ENCODE measurements at regions not wholly inside any gene's neighbourhood (a gene's known extent, or its start where the extent isn't known, plus 50 kb on each side); places are given as distances from the start of the nearest gene placed in this dataset.

DNA sequence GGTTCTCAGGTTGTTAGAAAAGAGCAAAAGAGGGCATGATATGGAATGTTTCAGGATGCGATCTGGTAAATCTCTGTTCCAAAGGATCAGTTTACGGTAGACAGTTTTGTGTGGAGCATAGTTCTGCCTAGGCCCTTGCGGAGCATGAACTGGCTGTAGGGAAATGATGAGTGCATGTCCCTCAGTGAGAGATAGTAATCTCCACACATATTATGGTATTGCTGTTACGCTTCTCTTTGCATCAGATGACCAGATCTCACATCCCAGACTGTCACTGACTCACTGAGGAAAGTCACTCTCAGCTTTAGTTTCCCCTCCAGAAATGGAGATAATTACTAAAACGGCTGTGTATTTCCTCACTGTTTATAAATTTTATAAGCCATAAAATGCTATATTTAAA lies 836.0 kb downstream of the JRKL start:
- Mint-ChIP-seq H3K27me3 (no peaks in the 10 kb centered on the region), H3K4me1 (no peaks in the 10 kb centered on the region), H3K4me3 (no peak overlapping the region), H3K27ac (no peak overlapping the region), H3K9me3 (ENCODE audit: insufficient read depth) (no peaks in the 10 kb centered on the region)
- Histone ChIP-seq H2AFZ (ENCODE audit: insufficient read depth, low read depth, low read length, poor library complexity, severe bottlenecking) (no peak overlapping the region), H3K36me3 (replicated peaks in 1 of 2; ENCODE audit: control extremely low read depth in 1 of 2, control insufficient read depth in 1 of 2, extremely low read depth in 1 of 2, insufficient read depth in 2 of 2, low read length in 1 of 2) (no peaks in the 10 kb centered on the region), H3K4me3 (ENCODE audit: control extremely low read depth in 1 of 5, extremely low read depth in 1 of 5, insufficient read depth in 1 of 5, low read depth in 2 of 5, low read length in 4 of 5) (no peak overlapping the region), H4K20me1 (ENCODE audit: control insufficient read depth, insufficient read depth, low read length, poor library complexity, severe bottlenecking) (no peaks in the 10 kb centered on the region), H3K9me3 (ENCODE audit: control extremely low read depth in 1 of 3, control insufficient read depth in 2 of 3, insufficient read depth in 1 of 3, low read length in 2 of 3) (peaks cover 0 to 3% (median 0%) of the 10 kb centered on the region in 3 donors), H3K4me1 (ENCODE audit: control insufficient read depth in 2 of 2, insufficient read depth in 2 of 2, low read length in 2 of 2) (no peaks in the 10 kb centered on the region), H3K79me2 (ENCODE audit: control insufficient read depth, insufficient read depth, low read length) (no peaks in the 10 kb centered on the region), H3K9ac (ENCODE audit: low read length) (no peak overlapping the region), H3K27me3 (replicated peaks in 1 of 4; ENCODE audit: control extremely low read depth in 1 of 4, control insufficient read depth in 3 of 4, insufficient read depth in 4 of 4, low read length in 3 of 4) (no peaks in the 10 kb centered on the region), H3K27ac (ENCODE audit: low read length in 2 of 2) (no peak overlapping the region), H3K4me2 (replicated peaks; ENCODE audit: low read depth, low read length, poor library complexity, severe bottlenecking) (no peak overlapping the region)
- ATAC-seq (ENCODE audit: low read depth) (no peak), DNase-seq (no peak)
- ChIA-PET POLR2A (no interaction called here), CTCF (no interaction called here)
- WGBS (ENCODE audit: insufficient coverage), result 100% methylated on average over 1 of the region's 5 CpGs
- intact Hi-C loops (cut with micrococcal nuclease), result no loop called here
- TF ChIP-seq EZH2 (IDR thresholded peaks at IDR 0.05; ENCODE audit: borderline replicate concordance, insufficient read depth, low read depth, low read length, poor library complexity, severe bottlenecking), result no peak
- TF ChIP-seq, protein P1, sequence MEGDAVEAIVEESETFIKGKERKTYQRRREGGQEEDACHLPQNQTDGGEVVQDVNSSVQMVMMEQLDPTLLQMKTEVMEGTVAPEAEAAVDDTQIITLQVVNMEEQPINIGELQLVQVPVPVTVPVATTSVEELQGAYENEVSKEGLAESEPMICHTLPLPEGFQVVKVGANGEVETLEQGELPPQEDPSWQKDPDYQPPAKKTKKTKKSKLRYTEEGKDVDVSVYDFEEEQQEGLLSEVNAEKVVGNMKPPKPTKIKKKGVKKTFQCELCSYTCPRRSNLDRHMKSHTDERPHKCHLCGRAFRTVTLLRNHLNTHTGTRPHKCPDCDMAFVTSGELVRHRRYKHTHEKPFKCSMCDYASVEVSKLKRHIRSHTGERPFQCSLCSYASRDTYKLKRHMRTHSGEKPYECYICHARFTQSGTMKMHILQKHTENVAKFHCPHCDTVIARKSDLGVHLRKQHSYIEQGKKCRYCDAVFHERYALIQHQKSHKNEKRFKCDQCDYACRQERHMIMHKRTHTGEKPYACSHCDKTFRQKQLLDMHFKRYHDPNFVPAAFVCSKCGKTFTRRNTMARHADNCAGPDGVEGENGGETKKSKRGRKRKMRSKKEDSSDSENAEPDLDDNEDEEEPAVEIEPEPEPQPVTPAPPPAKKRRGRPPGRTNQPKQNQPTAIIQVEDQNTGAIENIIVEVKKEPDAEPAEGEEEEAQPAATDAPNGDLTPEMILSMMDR (IDR thresholded peaks at IDR 0.05), result no peak

GRCh38 chr11:97229936-97230335 lies 840.1 kb downstream of the JRKL start:
- CTCF ChIA-PET, result no interaction called here
- intact Hi-C loops (cut with micrococcal nuclease), result no loop called here
- no peaks in the 10 kb centered on the region for H3K4me1 Mint-ChIP-seq
- POLR2A ChIA-PET, result no interaction called here
- TF ChIP-seq EZH2 (IDR thresholded peaks at IDR 0.05; ENCODE audit: borderline replicate concordance, insufficient read depth, low read depth, low read length, poor library complexity, severe bottlenecking), result no peak
- TF ChIP-seq, protein P1 (IDR thresholded peaks at IDR 0.05), result no peak
- H3K36me3 ChIP-seq (replicated peaks in 1 of 2; ENCODE audit: control extremely low read depth in 1 of 2, control insufficient read depth in 1 of 2, extremely low read depth in 1 of 2, insufficient read depth in 2 of 2, low read length in 1 of 2), result no peaks in the 10 kb centered on the region
- H3K27me3 Mint-ChIP-seq, result no peaks in the 10 kb centered on the region
- no peaks in the 10 kb centered on the region for H3K27me3 ChIP-seq (replicated peaks in 1 of 4; ENCODE audit: control extremely low read depth in 1 of 4, control insufficient read depth in 3 of 4, insufficient read depth in 4 of 4, low read length in 3 of 4)
- no peaks in the 10 kb centered on the region for H4K20me1 ChIP-seq (ENCODE audit: control insufficient read depth, insufficient read depth, low read length, poor library complexity, severe bottlenecking)
- no peak overlapping the region for H3K9ac ChIP-seq (ENCODE audit: low read length)
- H3K4me1 ChIP-seq (ENCODE audit: control insufficient read depth in 2 of 2, insufficient read depth in 2 of 2, low read length in 2 of 2), result no peaks in the 10 kb centered on the region
- peaks cover 0 to 3% (median 0%) of the 10 kb centered on the region in 3 donors for H3K9me3 ChIP-seq (ENCODE audit: control extremely low read depth in 1 of 3, control insufficient read depth in 2 of 3, insufficient read depth in 1 of 3, low read length in 2 of 3)
- H3K27ac ChIP-seq (ENCODE audit: low read length in 2 of 2), result no peak overlapping the region
- no peak overlapping the region for H2AFZ ChIP-seq (ENCODE audit: insufficient read depth, low read depth, low read length, poor library complexity, severe bottlenecking)
- no peaks in the 10 kb centered on the region for H3K9me3 Mint-ChIP-seq (ENCODE audit: insufficient read depth)
- no peak overlapping the region for H3K4me3 ChIP-seq (ENCODE audit: control extremely low read depth in 1 of 5, extremely low read depth in 1 of 5, insufficient read depth in 1 of 5, low read depth in 2 of 5, low read length in 4 of 5)
- no peak overlapping the region for H3K4me3 Mint-ChIP-seq
- ATAC-seq (ENCODE audit: low read depth), result no peak
- no peak overlapping the region for H3K27ac Mint-ChIP-seq
- H3K79me2 ChIP-seq (ENCODE audit: control insufficient read depth, insufficient read depth, low read length), result no peaks in the 10 kb centered on the region
- DNase-seq, result no peak
- no peak overlapping the region for H3K4me2 ChIP-seq (replicated peaks; ENCODE audit: low read depth, low read length, poor library complexity, severe bottlenecking)
- WGBS (ENCODE audit: insufficient coverage), result 69% methylated on average over 2 of the region's 3 CpGs
